Gastrocnemius medialis (tissue), 4 donors: ENCODE measurements at regions not wholly inside any gene's neighbourhood (a gene's known extent, or its start where the extent isn't known, plus 50 kb on each side); places are given as distances from the start of the nearest gene placed in this dataset.
A peak's percentile ranks its signal among the peaks of the same experiment; 100 is the strongest.
"Not testable (repeated sequence)": the region's sequence is repeated elsewhere in the genome, so short reads cannot be mapped to it uniquely, and the experiment has no call there.

Experiments used
- ATAC-seq, 2 donors: fragments of 150-250 bp; one replicate each; pipeline ENCODE4 v1.9.1; 2016
- DNase-seq, 2 donors: peaks; one replicate each; pipeline ENCODE4 v3.0.0-alpha.2; 2019
- H3K27ac ChIP-seq, 4 donors: fragments of 200-600 bp; sonication (generic); 1 replicate in 1 of 4; 2 replicates in 3 of 4; pipeline ENCODE4 v1.5.1; 2016 to 2018; ENCODE audit warnings: mild to moderate bottlenecking in 2 of 4, moderate library complexity in 1 of 4
- H3K27me3 ChIP-seq, 3 donors: fragments of 200-600 bp; sonication (generic) in 2 of 3; 1 replicate in 1 of 3; 2 replicates in 2 of 3; pipeline versions ENCODE4 v1.5.1 to v1.6.0; 2016 to 2019; ENCODE audit warnings: mild to moderate bottlenecking in 1 of 3, moderate library complexity in 1 of 3
- H3K36me3 ChIP-seq, 2 donors: fragments of 200-600 bp; sonication (generic) in 1 of 2; one replicate each; pipeline ENCODE4 v1.5.1; 2017 to 2018
- H3K4me1 ChIP-seq, 2 donors: fragments of 200-600 bp; sonication (generic) in 1 of 2; one replicate each; pipeline ENCODE4 v1.5.1; 2016 to 2017; ENCODE audit warnings: mild to moderate bottlenecking in 2 of 2
- H3K4me3 ChIP-seq, 4 donors: fragments of 200-600 bp; sonication (generic) in 3 of 4; 1 replicate in 1 of 4; 2 replicates in 3 of 4; pipeline ENCODE4 v1.5.1; 2016 to 2019; ENCODE audit warnings: mild to moderate bottlenecking in 2 of 4
- H3K9me3 ChIP-seq, 3 donors: fragments of 200-600 bp; sonication (generic) in 2 of 3; 1 replicate in 1 of 3; 2 replicates in 2 of 3; pipeline ENCODE4 v1.5.1; 2016 to 2019
- CTCF ChIP-seq, 5 experiments: fragments of 450-650 bp in 3 of 5; fragments of 200-600 bp in 2 of 5; sonication (generic) in 2 of 5; IDR thresholded peaks in 4 of 5; conservative IDR thresholded peaks in 1 of 5; 1 replicate in 4 of 5; 2 replicates in 1 of 5; pipeline ENCODE4 v1.5.1; 2016 to 2019; ENCODE audit warnings: antibody characterized with exemption in 5 of 5, mild to moderate bottlenecking in 3 of 5, moderate library complexity in 3 of 5
- POLR2A ChIP-seq, 2 donors: fragments of 450-650 bp; IDR thresholded peaks; one replicate each; pipeline ENCODE4 v1.6.1; 2017; ENCODE audit warnings: antibody characterized with exemption in 2 of 2, mild to moderate bottlenecking in 2 of 2, moderate library complexity in 2 of 2
- in situ Hi-C, 4 donors: fragments of 200-750 bp; cut with MboI; loops; one replicate each; pipeline versions ENCODE4 v1.15.0 to v1.8.0; 2017; ENCODE audit warnings: low sequenced_read_pairs in 4 of 4
- intact Hi-C: fragments of 100-400 bp; cut with DNase I; formaldehyde crosslinking; loops from one replicate; pipeline ENCODE4 v1.15.1; 2023; ENCODE audit warnings: low total_unique reads

- no peaks in the 10 kb centered on the region for H3K9me3 ChIP-seq
- peak; percentile 16 to 65 for DNase-seq
- in situ Hi-C loops (no loop called here), intact Hi-C loops (no loop called here)
- ATAC-seq, result peak; percentile 68 to 84
- TF ChIP-seq POLR2A (IDR thresholded peaks at IDR 0.05), result no peak
- no peak for TF ChIP-seq CTCF (IDR thresholded peaks at IDR 0.05 in 4 of 5, conservative IDR thresholded peaks at IDR 0.05 in 1 of 5)
- H3K4me1 ChIP-seq, result peaks cover 4 to 28% of the 10 kb centered on the region in 2 donors
- H3K4me3 ChIP-seq, result peak overlapping the region in 2 of 4 donors; percentile 7 to 20
- no peaks in the 10 kb centered on the region for H3K27me3 ChIP-seq
- H3K27ac ChIP-seq, result peak overlapping the region; percentile 29 to 92 (median 71)
- no peaks in the 10 kb centered on the region for H3K36me3 ChIP-seq
These were observed 170.2 kb upstream of the PLN start for GRCh38 chr6:118377711-118378414.

GRCh38 chr6:118380620-118381019 lies 167.5 kb upstream of the PLN start:
- intact Hi-C loops, H3K4me3 ChIP-seq, H3K9me3 ChIP-seq, DNase-seq, H3K27me3 ChIP-seq, H3K27ac ChIP-seq, in situ Hi-C loops, ATAC-seq, H3K36me3 ChIP-seq: not testable (repeated sequence)
- peaks cover 0 to 12% of the 10 kb centered on the region in 2 donors for H3K4me1 ChIP-seq

- no peak for DNase-seq
- in situ Hi-C loops (no loop called here), intact Hi-C loops (no loop called here)
- no peak for TF ChIP-seq POLR2A (IDR thresholded peaks at IDR 0.05)
- TF ChIP-seq CTCF (IDR thresholded peaks at IDR 0.05 in 4 of 5, conservative IDR thresholded peaks at IDR 0.05 in 1 of 5), result no peak
- H3K36me3 ChIP-seq, result no peaks in the 10 kb centered on the region
- H3K9me3 ChIP-seq, result no peaks in the 10 kb centered on the region
- no peak overlapping the region for H3K4me3 ChIP-seq
- H3K4me1 ChIP-seq, result peaks cover 0 to 12% of the 10 kb centered on the region in 2 donors
- no peak for ATAC-seq
- H3K27ac ChIP-seq, result no peak overlapping the region
- no peaks in the 10 kb centered on the region for H3K27me3 ChIP-seq
These were observed 166.0 kb upstream of the PLN start for GRCh38 chr6:118382126-118382525.

- no peak overlapping the region for H3K27ac ChIP-seq
- H3K36me3 ChIP-seq, result no peaks in the 10 kb centered on the region
- in situ Hi-C loops, result no loop called here
- no peak for TF ChIP-seq CTCF (IDR thresholded peaks at IDR 0.05 in 4 of 5, conservative IDR thresholded peaks at IDR 0.05 in 1 of 5)
- intact Hi-C loops, result no loop called here
- H3K4me3 ChIP-seq, result no peak overlapping the region
- no peak for ATAC-seq
- H3K27me3 ChIP-seq, result no peaks in the 10 kb centered on the region
- no peak for DNase-seq
- H3K4me1 ChIP-seq, result peaks cover 0 to 4% of the 10 kb centered on the region in 2 donors
- H3K9me3 ChIP-seq, result no peaks in the 10 kb centered on the region
These were observed 164.2 kb upstream of the PLN start for GRCh38 chr6:118383924-118384323.

- H3K27ac ChIP-seq, result no peak overlapping the region
- no peak for TF ChIP-seq POLR2A (IDR thresholded peaks at IDR 0.05)
- no peak for TF ChIP-seq CTCF (IDR thresholded peaks at IDR 0.05 in 4 of 5, conservative IDR thresholded peaks at IDR 0.05 in 1 of 5)
- in situ Hi-C loops (no loop called here), intact Hi-C loops (no loop called here)
- H3K27me3 ChIP-seq, result no peaks in the 10 kb centered on the region
- H3K4me3 ChIP-seq, result no peak overlapping the region
- peaks cover 0 to 4% of the 10 kb centered on the region in 2 donors for H3K4me1 ChIP-seq
- H3K9me3 ChIP-seq, result no peaks in the 10 kb centered on the region
- DNase-seq (no peak), ATAC-seq (no peak)
- H3K36me3 ChIP-seq, result no peaks in the 10 kb centered on the region
These were observed 161.1 kb upstream of the PLN start for GRCh38 chr6:118386975-118387374.
